NCI-H748 (cell line): ENCODE measurements at regions not wholly inside any gene's neighbourhood (a gene's known extent, or its start where the extent isn't known, plus 50 kb on each side); places are given as distances from the start of the nearest gene placed in this dataset.

Experiments
- DNase-seq: peaks from one replicate; lab custom pipeline; 2025; ENCODE audit not compliant: unreplicated experiment; lab: John Stamatoyannopoulos, UW

DNA sequence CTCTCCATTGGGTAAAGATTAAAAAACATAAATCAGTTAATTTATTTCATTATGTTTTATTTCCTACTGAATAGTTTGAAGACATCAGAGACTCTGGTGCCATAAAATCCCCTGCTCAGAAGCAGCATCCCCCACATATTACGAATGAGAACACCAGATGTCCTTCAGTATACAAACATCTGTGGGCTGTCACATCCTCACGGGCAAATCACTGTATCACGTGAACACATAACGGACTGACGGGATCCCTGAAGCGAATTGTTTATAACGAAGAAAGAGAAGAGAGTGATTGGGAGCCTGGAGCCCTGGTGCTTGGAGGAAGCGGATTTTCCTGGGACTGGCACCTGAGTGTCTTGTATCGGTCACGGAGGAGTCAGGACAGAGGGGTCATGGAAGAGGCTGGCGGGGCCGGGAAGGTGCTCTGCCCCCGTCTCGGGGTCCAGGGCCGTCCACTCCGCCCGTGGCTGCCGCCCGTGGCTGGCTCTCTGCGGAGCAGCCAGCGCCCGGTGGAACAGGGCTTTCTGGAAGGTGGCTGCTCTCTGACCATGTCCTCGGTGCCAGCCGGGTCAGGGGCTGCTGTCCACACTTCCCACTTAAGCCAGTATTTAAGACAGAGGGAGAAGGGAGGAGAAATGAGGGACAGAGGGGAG is 452.7 kb upstream of the FAT1 start:
- DNase-seq = no peak

DNA sequence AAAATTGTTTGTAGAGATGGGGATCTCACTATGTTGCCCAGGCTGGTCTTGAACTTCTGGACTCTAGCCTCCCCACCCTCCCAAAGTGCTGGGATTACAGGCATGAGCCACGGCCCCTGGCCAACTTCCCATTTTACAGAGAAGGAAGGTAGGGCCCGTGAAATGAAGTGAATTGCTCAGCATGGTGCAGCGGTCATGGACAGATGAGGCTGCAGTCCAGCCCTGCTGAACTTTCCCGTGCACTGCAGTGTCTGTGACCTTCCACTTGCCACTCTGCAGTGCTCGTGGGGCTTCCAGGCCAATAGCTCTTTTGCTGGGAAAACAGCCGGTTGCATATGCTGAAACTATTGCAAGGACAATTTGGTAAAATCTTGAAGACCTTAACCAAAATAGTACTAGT is 454.4 kb upstream of the FAT1 start:
- no peak for DNase-seq

DNA sequence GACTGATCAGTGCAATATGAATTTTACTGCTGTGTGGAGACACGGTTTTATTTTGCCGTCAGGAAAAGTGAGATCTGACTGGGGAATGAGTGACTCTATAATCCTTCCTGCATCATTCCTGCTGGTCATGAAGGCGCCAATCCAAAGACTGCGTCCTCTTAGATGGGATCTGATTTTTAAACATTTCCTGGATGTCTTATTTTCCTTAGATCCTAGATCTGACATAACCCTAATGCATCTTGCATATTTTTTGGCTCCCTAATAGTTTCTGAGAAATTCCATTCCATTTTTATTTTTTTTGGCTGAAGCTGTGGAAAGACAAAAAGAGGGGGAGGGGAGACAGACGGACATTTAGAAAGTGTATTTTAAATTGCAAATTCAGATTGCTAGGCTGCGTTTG is 454.9 kb upstream of the FAT1 start:
- no peak for DNase-seq

DNA sequence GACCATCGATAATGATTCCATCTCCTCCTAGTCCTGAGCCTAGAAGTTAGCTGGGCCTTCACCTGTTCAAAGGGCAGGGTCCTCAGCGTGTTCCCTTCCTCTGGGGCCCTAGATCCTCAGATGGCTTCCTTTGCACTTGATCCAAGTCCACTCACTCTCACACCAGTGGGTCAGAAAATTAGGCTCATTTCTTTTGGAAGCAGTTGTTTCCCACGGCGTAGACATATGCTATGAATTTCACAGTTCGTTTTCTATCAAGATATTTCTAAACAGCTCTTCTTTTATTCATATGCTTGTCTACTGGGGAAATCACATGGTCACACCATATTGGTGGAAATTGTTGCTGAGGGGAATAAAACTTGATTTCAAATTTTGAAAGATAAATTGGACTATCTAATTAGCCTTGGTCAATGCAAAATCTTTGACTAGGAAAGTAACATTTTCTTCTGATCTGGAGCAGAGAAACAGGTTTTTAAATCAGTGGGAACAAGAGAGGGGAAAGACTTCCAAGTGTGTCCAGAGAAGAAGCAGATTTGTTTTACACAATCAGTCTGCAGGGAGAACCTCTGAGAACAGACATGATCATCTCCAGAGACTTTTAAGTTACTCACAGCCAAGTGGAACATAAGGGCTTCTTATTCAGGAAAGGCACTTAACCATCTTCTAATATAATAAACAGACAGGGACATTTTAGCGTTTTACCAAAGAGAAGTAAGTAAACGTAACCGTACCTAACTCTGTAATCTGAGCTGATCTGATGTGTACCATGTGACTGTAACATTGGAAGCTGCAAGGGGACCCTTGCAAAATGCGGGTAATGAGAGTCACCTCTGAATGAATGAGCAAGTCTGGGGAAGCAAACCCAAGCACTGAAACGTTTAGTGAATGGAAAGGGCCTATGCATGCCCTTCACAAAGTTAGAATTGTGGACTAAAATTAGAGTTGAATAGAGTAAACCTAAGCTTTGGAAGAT is 455.7 kb upstream of the FAT1 start:
- peak; percentile 68 for DNase-seq

DNA sequence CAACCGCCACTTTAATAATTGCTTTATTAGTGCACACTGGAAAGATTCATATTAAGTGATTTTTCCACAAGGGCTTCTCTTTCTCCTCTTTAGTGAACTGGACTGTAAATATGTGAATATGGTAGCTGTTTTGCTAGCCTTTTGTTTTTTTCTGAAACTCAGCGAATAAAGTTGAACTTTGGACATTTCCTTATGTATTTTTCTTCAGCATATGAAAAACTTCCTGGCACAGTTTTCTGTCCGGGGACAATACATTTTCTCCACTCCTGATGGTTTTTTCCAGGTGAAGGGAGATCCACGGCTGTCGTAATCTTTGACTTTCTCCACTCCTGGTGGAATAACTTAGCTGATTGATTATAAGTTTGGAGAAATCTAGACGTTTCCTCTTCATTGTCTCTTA is 457.4 kb upstream of the FAT1 start:
- no peak for DNase-seq

DNA sequence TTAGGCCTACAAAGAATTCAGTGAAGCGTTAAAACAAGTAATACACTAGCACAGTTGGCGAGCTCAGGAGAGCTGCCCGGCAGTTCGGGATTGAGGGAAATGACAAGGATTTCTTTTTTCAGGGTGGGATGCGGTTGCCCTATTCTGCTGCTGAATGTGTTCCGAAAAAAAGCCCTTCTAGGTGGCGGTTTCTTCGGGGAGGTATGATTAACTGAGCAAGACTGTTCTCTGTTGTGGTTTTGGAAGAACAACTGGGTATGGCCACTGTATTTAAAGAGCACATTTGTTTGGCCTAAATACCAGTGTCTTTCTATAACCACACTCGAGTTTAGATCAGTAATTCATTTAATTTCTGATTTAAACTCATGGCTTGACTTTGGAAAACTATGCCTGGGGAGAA is 459.7 kb upstream of the FAT1 start:
- no peak for DNase-seq

DNA sequence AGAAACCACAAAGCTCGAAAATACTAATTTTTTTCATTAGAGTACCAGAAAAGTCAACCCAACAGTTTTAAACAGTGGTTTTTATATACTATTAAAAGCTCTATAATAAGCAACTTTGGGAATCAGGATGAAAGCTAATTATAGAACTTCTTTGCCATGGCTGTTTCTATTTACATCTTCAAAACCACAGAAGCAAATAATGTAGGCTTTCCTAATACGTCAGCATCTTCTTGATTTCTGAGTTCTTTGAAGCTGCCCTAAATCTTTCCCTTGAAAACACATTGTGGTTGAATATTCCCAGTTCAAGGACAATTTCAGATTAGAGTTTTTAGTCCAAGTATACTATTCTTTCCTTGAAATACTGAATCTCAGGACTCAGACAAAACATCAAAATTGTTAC is 460.2 kb upstream of the FAT1 start:
- DNase-seq = no peak

DNA sequence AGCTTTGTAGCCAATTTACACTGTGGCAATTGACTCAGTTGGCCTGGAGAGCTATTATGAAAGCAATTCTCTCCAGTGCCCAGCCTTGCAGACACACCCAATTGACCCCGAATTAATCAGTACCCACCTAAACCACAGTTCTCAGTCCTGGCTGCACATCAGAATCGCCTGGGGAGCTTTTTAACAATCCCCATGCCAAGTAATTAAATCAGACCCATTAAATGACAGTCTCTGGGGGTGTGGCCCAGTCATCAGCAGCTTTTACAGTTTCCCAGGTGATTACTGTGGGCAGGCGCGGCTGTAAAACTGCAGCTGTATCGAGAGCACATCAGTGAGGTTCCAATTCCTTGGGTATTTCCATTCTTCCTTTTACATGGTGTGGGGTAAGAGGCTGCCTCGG is 460.9 kb upstream of the FAT1 start:
- peak; percentile 95 for DNase-seq

DNA sequence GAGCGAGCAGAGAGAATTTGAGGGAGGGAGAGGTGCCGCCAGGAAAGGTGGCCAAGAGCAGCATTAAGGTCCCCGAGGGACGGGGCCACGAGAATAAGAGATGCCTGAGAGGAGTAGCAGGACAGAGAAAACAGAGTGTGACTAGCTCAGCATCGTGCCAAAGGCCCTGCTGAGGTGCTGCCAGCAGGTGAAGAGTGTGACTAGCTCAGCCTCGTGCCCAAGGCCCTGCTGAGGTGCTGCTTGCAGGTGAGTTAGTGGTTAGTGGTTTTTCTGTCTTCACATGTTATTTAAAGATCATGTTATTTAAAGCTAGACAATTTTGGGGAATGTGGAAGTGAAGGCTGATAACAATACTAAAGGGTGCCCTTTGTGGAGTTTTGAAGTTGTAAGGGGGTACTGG is 464.5 kb upstream of the FAT1 start:
- DNase-seq = no peak

DNA sequence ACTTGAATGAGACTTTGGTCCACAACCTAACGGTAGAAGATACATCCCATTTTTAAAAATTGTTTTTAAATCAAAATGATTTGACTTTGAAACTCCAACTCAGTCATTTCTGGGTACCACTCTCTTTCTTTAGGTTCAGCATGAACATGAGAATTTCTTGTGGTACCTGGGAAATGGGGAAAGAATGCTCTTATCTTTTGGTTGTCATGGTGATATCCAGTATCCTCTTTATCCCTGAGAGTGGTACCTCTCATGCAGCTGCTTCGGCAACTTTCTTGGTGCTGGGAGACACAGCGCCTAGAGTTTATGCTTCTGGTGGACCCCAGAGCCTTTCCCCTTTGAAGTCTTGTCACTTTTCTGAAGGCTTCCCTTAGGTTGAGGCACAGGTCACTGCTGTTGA is 465.1 kb upstream of the FAT1 start:
- DNase-seq = no peak

DNA sequence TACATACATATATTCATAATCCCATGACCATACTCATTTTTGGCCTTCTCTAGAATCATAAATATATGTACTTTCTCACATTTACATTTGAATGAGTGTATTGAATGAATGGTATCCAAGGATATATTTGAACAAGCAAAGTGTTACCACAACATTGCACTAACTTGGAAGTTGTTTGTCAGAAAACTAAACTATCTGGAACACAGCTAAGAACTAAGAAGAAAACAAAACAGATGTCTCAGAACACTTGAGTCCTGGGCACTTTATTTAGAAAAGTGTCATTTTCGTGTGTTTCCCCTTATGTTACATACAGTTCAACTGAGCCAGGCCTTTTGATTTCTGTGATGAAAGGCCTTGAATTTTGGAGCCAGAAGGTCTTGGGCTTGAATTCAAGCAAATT is 466.7 kb upstream of the FAT1 start:
- DNase-seq = no peak

DNA sequence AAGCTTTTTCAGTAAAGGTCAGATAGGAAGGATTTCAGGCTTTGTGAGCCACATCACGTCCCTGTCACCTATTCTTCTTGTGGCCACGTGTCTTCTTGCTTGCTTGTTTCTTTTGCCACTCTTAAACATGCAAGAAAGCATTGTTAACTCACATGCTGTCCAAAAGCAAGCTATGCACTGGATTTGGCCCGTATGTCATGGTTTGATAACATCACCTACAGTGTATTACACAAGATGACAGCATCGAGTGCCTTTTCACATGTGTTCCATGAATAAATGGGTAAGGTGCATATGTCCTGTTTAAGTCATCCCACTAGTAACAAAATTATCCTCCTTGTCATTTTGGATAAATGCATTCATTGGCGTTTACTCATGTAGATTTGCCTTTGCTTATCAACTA is 468.0 kb upstream of the FAT1 start:
- no peak for DNase-seq

DNA sequence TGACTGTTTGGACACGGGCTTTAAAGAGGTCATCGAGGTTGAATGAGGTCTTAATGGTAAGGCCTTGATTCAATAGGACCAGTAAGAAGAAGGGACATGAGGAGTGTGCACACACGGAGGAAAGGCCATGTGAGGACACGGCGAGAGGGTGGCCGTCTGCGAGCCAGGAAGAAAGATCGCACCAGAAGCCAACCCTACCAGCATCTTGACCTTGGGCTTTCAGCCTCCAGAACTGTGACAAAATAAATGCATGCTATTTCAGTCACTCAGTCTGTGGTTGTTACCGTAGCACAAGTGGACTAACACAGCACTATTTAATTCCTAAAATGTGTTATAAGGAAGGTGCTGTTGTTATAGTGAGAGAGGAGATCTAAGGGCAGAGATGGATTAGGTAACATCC is 468.6 kb upstream of the FAT1 start:
- no peak for DNase-seq

DNA sequence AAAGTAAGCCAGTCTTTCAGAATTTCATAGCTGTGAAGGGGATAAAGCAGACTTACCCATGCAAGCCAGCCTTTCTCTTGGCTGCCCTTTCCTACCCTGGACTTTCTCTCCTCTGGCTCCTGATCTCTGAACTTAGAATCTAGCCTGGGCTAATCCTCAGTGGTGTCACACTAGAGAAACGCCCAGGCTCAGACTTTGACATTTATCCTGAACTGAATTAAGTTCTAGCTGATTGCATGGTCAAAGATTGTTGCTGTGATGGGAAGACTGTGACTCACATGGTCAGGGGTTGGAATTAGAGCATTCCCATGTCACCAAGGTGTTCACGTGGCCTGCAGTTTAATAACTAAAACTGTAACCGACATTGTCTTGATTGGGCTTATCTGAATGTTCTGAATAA is 469.5 kb upstream of the FAT1 start:
- no peak for DNase-seq

DNA sequence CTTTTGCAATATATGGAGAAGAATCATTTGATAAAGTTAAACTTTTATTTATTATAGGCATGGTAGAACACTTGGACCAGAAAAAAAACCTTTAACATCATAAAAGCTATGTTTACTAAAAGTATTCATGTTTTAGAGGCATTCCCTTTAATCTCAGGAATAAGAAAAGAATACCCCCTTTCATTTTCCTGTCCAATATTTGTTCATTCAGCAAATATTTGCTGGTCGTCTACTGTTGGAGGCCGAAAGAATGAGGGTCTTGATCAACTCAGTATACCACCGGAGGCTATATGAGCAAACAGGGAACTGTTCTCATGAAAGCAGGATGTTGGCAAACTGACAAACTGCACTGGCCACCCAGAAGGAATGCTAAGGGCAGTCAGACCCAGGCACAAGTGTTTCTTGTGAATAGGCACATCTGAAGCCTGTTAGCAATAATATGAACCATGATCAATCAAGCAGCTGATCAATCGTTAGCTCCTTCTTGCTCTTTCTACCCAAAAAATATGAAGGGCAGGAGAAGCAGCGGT is 480.8 kb upstream of the FAT1 start:
- peak; percentile 11 for DNase-seq

DNA sequence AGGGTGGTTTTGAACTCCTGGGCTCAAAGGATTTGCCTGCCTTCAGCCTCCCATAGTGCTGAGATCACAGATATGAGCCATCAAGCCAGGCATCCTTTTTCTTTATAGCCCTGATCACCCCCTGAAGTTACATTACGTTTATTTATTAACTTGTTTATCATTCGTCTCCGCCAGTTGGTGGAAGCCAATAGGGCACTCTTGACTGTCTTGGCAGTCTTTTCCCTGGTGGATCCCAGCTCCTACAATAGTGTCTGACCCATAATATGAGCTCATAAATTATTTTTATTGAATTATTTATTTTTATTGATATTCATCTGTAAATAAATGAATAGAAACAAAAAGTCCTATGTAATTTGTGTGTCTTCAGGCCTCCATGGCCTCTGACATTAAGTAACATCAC is 484.3 kb upstream of the FAT1 start:
- no peak for DNase-seq

DNA sequence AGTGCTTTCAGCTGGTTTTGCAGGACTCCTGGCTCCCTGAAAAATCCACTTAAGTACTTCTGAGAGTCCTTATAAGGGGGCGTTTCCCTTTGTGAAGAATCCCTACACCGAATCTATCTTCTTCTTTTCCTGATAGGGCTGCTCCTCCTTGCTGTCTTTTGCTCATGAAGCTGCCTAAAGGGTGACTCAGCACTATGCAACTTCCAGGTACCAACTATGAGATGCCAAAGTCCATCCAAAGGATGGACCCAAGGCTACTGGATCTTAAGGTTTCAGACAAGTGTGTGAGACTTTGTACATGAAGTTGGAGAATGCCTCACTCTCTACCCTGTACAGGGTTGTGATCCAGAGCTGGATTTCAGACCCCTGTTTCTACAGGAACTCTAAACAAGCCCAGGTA is 485.0 kb upstream of the FAT1 start:
- no peak for DNase-seq

DNA sequence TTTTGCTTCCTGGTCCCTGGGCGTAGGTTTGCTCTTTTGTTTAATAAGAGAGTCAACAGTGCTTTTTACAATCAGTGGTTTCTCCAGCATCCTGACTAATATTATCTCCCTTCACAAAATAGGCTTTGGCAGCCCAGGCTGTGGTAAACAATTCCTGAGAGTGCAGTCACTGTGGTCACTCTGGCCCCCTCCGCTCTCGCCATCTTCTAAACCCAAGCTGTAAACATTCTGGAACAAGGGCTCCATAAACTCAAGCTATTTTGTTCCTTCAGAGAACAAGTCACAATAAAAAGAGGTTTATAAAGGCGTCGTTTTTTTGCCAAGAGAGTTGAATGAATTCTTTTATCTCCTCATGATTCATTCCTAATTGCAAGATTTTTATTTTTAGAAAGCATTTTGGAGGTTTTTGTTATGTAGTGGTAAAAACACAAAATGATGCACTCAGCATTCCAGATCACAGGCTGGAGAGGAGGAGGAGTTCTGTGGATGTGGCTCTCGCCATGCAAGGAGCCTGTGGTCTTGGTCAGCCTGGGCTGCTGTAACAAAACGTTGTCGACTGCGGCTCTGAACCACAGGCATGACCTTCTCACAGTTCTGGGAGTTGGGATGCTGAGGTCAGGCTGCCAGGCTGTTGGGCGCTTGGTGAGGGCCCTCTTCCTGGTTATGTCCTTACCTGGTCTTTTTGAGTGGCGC is 486.4 kb upstream of the FAT1 start:
- no peak for DNase-seq

DNA sequence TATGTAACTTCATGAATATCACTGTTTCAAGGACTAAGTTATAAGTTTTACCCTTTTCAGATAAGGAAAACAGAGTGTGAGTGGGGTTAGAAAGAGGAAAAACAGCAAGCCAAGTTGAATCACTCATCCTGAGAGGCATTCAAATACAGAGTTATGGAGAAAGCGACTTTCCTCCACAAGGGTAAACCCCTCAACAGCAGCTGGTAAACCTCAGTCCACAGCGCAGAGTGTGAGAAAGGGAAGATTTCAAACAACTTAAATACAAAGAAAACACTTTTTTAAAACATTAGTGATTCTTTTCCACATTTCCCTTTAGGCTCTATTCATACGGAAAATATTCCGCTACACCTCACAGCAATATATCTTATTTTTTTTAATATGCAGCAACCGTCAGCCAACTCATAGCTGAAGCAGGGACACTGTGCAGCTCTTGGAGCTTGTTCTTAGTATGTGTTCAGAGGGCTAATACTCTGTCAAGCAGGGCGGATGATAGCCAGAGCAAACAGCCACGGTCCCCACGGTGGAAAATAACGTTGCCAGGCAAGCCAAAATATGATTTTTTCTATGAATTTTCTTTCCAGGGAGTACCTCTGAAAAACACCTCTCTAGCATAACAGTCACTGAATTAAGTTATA is 488.9 kb upstream of the FAT1 start:
- no peak for DNase-seq

DNA sequence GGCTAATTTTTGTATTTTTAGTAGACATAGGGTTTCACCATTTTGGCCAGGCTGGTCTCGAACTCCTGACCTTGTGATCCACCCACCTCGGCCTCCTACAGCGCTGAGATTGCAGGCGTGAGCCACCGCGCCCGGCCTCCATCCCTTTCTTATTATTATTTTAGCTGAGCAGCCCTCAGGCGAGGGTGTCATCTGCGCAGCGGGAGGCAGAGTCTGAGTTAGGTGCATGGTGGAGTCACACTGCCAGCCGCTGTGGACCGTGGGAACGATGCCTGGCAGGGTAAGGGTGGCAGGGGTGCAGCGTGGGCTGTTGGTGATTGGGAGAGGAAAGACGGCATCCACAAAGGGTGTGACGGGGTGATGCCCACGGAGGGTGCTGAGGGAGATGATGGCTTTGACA is 491.8 kb upstream of the FAT1 start:
- DNase-seq = no peak

DNA sequence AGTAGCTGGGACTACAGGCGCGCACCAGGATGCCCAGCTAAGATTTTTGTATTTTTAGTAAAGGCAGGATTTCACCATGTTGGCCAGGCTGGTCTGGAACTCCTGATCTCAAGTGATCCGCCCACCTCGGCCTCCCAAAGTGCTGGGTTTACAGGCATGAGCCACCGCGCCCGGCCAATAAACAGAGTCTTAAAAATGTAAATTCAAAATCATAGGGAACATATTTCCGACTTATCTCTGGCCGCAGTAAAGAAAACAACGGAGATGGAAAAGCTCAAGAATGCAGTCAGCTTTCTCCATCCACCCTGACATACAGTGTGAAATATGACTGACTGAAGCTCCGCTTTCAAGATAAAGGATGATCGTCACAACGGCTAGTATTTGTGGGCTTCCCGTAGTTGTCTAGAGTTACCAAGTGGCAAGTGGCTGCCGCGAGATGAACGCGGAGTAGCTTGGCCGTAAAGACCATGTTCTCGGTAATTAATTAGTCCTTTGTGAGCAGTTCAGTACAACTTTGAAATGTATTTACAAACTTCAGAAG is 495.1 kb upstream of the FAT1 start:
- DNase-seq = no peak
